GM12878 (cell line): ENCODE measurements at regions not wholly inside any gene's neighbourhood (a gene's known extent, or its start where the extent isn't known, plus 50 kb on each side); places are given as distances from the start of the nearest gene placed in this dataset.

ENCODE experiments used
- ATAC-seq: fragments of 200-7000 bp; cut with Tn5 transposase; 3 replicates; pipeline ENCODE4 v1.9.1; 2020; ENCODE audit warnings: mild to moderate bottlenecking, moderate library complexity
- BruUV-seq: library from RNA; stranded (reverse); fragments of 400-500 nt; replicated peaks from 2 replicates; lab custom pipeline; 2021; lab: Mats Ljungman, UMichigan
- CTCF ChIA-PET: fragments of 300-600 bp; sonication (Branson Sonifier 250); formaldehyde crosslinking; extraction: SDS; loops from one replicate; lab custom pipeline; 2021; ENCODE audit warnings: inconsistent platforms; lab: Yijun Ruan, JAX
- POLR2A ChIA-PET: fragments of 350-600 bp; formaldehyde crosslinking; extraction: SDS; loops from one replicate; lab custom pipeline; 2021; ENCODE audit warnings: inconsistent platforms; lab: Charles Lee
- RAD21 ChIA-PET: fragments of 300-600 bp; sonication (Branson Sonifier 250); formaldehyde crosslinking; loops from one replicate; lab custom pipeline; 2023; ENCODE audit warnings: antibody characterized with exemption; ENCODE audit not compliant: unreplicated experiment; lab: Charles Lee
- SMC1A ChIA-PET: fragments of 300-600 bp; sonication (Branson Sonifier 250); formaldehyde crosslinking; loops from one replicate; lab custom pipeline; 2023; ENCODE audit not compliant: unreplicated experiment, uncharacterized antibody; lab: Charles Lee
- DNase-seq: peaks from one replicate; pipeline ENCODE4 v3.0.0-alpha.2; 2011; ENCODE audit warnings: low read depth, low spot score
- FAIRE-seq: peaks from 3 replicates; lab custom pipeline; 2011; peaks lifted over from hg19 to GRCh38; lab: Jason Lieb, UNC
- H2AFZ ChIP-seq: 2 replicates; pipeline ENCODE4 v1.6.0; 2011; ENCODE audit warnings: low read depth, low read length, control low read depth; ENCODE audit not compliant: control insufficient read depth
- H3K27ac ChIP-seq: 2 replicates; pipeline ENCODE4 v1.5.1; 2011; ENCODE audit warnings: control low read depth; ENCODE audit not compliant: control insufficient read depth, insufficient read depth
- H3K27me3 ChIP-seq, 2 experiments: replicated peaks in 1 of 2; 2 replicates each; pipeline versions ENCODE4 v1.6.0 to v1.6.1; 2011; ENCODE audit warnings: low read length in 1 of 2; ENCODE audit not compliant: control insufficient read depth in 2 of 2, insufficient read depth in 2 of 2
- H3K36me3 ChIP-seq, 2 experiments: 2 replicates each; pipeline ENCODE4 v1.5.1; 2011; ENCODE audit warnings: low read length in 1 of 2; ENCODE audit not compliant: control insufficient read depth in 2 of 2, insufficient read depth in 2 of 2
- H3K4me1 ChIP-seq: 2 replicates; pipeline ENCODE4 v1.6.1; 2011; ENCODE audit warnings: mild to moderate bottlenecking, low read length, moderate library complexity, mixed read lengths; ENCODE audit not compliant: control insufficient read depth, insufficient read depth
- H3K4me2 ChIP-seq: 2 replicates; pipeline ENCODE4 v1.6.0; 2011; ENCODE audit warnings: control low read depth; ENCODE audit not compliant: control insufficient read depth, insufficient read depth
- H3K4me3 ChIP-seq: fragments of 200-600 bp; sonication (generic); 2 replicates; pipeline ENCODE4 v1.5.1; 2016
- H3K79me2 ChIP-seq: 2 replicates; pipeline ENCODE4 v1.6.0; 2011; ENCODE audit warnings: low read length; ENCODE audit not compliant: control insufficient read depth, insufficient read depth
- H3K9ac ChIP-seq: 2 replicates; pipeline ENCODE4 v1.8.0; 2011; ENCODE audit warnings: low read length, control low read depth, mixed read lengths; ENCODE audit not compliant: control insufficient read depth, insufficient read depth
- H3K9me3 ChIP-seq: replicated peaks from 3 replicates; pipeline ENCODE4 v1.5.1; 2011; ENCODE audit warnings: mild to moderate bottlenecking, low read length; ENCODE audit not compliant: control insufficient read depth, insufficient read depth
- H4K20me1 ChIP-seq: 2 replicates; pipeline ENCODE4 v1.6.0; 2011; ENCODE audit not compliant: control insufficient read depth, insufficient read depth
- CBX3 ChIP-seq: fragments of 200-600 bp; sonication (generic); IDR thresholded peaks from 2 replicates; pipeline ENCODE4 v1.6.1; 2016; ENCODE audit warnings: low read depth, borderline replicate concordance
- CHD1 ChIP-seq: IDR thresholded peaks from 2 replicates; pipeline ENCODE4 v1.6.1; 2012; ENCODE audit warnings: low read depth, low read length, improper control_type of control experiment
- HDGF ChIP-seq: fragments of 450-650 bp; IDR thresholded peaks from 2 replicates; pipeline ENCODE4 v1.6.1; 2016; ENCODE audit warnings: antibody characterized with exemption
- LARP7 ChIP-seq: fragments of 450-650 bp; IDR thresholded peaks from 2 replicates; pipeline ENCODE4 v1.6.1; 2017; ENCODE audit warnings: mild to moderate bottlenecking
- NFIC ChIP-seq: IDR thresholded peaks from 2 replicates; pipeline ENCODE4 v1.6.1; 2012; ENCODE audit warnings: low read depth, mild to moderate bottlenecking, inconsistent platforms, low read length, moderate library complexity
- NFYA ChIP-seq: IDR thresholded peaks from 2 replicates; pipeline ENCODE4 v1.6.1; 2011; ENCODE audit warnings: low read depth, mild to moderate bottlenecking, low read length, improper control_type of control experiment, borderline replicate concordance
- PAX5 ChIP-seq: IDR thresholded peaks from 2 replicates; pipeline ENCODE4 v1.6.1; 2011; ENCODE audit warnings: low read depth, low read length, borderline replicate concordance
- SMARCA5 ChIP-seq: fragments of 450-650 bp; IDR thresholded peaks from 2 replicates; pipeline ENCODE4 v1.6.1; 2017; ENCODE audit warnings: mild to moderate bottlenecking
- ZNF217 ChIP-seq: fragments of 450-650 bp; IDR thresholded peaks from 2 replicates; pipeline ENCODE4 v1.6.1; 2017; ENCODE audit warnings: antibody characterized with exemption, mild to moderate bottlenecking
- WGBS: methylation state at CpG from one replicate; pipeline ENCODE4 v1.1.6; 2016; ENCODE audit warnings: low lambda C conversion rate; ENCODE audit not compliant: insufficient replicate concordance, insufficient coverage; ENCODE audit errors: missing lambda C conversion rate; 5-methylcytosine and 5-hydroxymethylcytosine counted together
- in situ Hi-C: fragments of 300-500 bp; cut with MboI; formaldehyde crosslinking; loops from 9 replicates; pipeline ENCODE4 v1.14.3; 2018; ENCODE audit warnings: mixed read lengths
- intact Hi-C: fragments of 100-400 bp; cut with micrococcal nuclease; formaldehyde crosslinking; loops from one replicate; pipeline ENCODE4 v1.14.2; 2022; ENCODE audit not compliant: unreplicated experiment
- TF ChIP-seq, protein P1 (sequence below): IDR thresholded peaks from 2 replicates; pipeline ENCODE4 v1.6.1; 2012; ENCODE audit warnings: mild to moderate bottlenecking, low read depth, low read length
- TF ChIP-seq, protein P2 (sequence below): fragments of 450-650 bp; formaldehyde crosslinking; IDR thresholded peaks from 2 replicates; pipeline ENCODE4 v1.4.0; 2020; ENCODE audit warnings: mild to moderate bottlenecking, moderate library complexity
- TF ChIP-seq, protein P3 (sequence below): fragments of 450-650 bp; IDR thresholded peaks from 2 replicates; pipeline ENCODE4 v1.6.1; 2017; ENCODE audit warnings: mild to moderate bottlenecking, moderate library complexity
- TF ChIP-seq, protein P4 (sequence below): IDR thresholded peaks from 2 replicates; pipeline ENCODE4 v1.6.1; 2012; ENCODE audit warnings: low read length, inconsistent platforms

DNA sequence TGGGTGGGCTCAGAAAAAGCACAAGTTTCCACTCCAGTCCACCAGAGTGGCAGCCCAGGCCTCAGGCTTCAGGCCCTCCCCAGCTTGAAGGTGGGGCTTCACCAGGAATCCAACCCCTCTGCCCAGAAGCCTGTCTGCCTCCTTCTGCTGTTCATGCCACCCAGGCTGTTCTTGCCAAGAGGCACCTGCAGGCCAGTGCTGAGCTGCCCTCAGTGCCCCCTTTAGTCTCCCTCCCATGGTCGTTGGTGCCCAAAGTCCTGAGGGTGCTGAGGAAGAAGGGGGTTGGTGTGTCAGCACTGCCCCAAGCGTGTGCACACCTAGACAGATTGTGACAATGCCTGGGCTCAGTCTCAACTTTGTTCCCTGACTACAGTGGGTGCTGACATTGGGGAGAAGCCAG lies 475.3 kb downstream of the EPHA5 start:
- Histone ChIP-seq H3K4me3 (no peak overlapping the region), H3K79me2 (no peaks in the 10 kb centered on the region), H3K4me2 (no peak overlapping the region), H3K9me3 (no peaks in the 10 kb centered on the region), H3K27ac (no peak overlapping the region), H3K9ac (no peak overlapping the region), H2AFZ (no peak overlapping the region), H3K36me3 (no peaks in the 10 kb centered on the region), H3K27me3 (no peaks in the 10 kb centered on the region), H3K4me1 (no peaks in the 10 kb centered on the region), H4K20me1 (no peaks in the 10 kb centered on the region)
- ChIA-PET RAD21 (no interaction called here), CTCF (no interaction called here), POLR2A (no interaction called here), SMC1A (no interaction called here)
- in situ Hi-C loops = no loop called here
- intact Hi-C loops = no loop called here
- DNase-seq (no peak), ATAC-seq (no peak), FAIRE-seq (no peak)
- 0% methylated on average over 2 of the region's 2 CpGs for WGBS
- no TSS peak for BruUV-seq
- TF ChIP-seq ZNF217 (no peak), NFIC (no peak), SMARCA5 (no peak), PAX5 (no peak), HDGF (no peak), NFYA (no peak), CBX3 (no peak), CHD1 (no peak), LARP7 (no peak)
- TF ChIP-seq, protein P1, sequence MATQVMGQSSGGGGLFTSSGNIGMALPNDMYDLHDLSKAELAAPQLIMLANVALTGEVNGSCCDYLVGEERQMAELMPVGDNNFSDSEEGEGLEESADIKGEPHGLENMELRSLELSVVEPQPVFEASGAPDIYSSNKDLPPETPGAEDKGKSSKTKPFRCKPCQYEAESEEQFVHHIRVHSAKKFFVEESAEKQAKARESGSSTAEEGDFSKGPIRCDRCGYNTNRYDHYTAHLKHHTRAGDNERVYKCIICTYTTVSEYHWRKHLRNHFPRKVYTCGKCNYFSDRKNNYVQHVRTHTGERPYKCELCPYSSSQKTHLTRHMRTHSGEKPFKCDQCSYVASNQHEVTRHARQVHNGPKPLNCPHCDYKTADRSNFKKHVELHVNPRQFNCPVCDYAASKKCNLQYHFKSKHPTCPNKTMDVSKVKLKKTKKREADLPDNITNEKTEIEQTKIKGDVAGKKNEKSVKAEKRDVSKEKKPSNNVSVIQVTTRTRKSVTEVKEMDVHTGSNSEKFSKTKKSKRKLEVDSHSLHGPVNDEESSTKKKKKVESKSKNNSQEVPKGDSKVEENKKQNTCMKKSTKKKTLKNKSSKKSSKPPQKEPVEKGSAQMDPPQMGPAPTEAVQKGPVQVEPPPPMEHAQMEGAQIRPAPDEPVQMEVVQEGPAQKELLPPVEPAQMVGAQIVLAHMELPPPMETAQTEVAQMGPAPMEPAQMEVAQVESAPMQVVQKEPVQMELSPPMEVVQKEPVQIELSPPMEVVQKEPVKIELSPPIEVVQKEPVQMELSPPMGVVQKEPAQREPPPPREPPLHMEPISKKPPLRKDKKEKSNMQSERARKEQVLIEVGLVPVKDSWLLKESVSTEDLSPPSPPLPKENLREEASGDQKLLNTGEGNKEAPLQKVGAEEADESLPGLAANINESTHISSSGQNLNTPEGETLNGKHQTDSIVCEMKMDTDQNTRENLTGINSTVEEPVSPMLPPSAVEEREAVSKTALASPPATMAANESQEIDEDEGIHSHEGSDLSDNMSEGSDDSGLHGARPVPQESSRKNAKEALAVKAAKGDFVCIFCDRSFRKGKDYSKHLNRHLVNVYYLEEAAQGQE = no peak
- TF ChIP-seq, protein P2, sequence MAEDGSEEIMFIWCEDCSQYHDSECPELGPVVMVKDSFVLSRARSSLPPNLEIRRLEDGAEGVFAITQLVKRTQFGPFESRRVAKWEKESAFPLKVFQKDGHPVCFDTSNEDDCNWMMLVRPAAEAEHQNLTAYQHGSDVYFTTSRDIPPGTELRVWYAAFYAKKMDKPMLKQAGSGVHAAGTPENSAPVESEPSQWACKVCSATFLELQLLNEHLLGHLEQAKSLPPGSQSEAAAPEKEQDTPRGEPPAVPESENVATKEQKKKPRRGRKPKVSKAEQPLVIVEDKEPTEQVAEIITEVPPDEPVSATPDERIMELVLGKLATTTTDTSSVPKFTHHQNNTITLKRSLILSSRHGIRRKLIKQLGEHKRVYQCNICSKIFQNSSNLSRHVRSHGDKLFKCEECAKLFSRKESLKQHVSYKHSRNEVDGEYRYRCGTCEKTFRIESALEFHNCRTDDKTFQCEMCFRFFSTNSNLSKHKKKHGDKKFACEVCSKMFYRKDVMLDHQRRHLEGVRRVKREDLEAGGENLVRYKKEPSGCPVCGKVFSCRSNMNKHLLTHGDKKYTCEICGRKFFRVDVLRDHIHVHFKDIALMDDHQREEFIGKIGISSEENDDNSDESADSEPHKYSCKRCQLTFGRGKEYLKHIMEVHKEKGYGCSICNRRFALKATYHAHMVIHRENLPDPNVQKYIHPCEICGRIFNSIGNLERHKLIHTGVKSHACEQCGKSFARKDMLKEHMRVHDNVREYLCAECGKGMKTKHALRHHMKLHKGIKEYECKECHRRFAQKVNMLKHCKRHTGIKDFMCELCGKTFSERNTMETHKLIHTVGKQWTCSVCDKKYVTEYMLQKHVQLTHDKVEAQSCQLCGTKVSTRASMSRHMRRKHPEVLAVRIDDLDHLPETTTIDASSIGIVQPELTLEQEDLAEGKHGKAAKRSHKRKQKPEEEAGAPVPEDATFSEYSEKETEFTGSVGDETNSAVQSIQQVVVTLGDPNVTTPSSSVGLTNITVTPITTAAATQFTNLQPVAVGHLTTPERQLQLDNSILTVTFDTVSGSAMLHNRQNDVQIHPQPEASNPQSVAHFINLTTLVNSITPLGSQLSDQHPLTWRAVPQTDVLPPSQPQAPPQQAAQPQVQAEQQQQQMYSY (CRISPR knock-in tag) = no peak
- TF ChIP-seq, protein P3, sequence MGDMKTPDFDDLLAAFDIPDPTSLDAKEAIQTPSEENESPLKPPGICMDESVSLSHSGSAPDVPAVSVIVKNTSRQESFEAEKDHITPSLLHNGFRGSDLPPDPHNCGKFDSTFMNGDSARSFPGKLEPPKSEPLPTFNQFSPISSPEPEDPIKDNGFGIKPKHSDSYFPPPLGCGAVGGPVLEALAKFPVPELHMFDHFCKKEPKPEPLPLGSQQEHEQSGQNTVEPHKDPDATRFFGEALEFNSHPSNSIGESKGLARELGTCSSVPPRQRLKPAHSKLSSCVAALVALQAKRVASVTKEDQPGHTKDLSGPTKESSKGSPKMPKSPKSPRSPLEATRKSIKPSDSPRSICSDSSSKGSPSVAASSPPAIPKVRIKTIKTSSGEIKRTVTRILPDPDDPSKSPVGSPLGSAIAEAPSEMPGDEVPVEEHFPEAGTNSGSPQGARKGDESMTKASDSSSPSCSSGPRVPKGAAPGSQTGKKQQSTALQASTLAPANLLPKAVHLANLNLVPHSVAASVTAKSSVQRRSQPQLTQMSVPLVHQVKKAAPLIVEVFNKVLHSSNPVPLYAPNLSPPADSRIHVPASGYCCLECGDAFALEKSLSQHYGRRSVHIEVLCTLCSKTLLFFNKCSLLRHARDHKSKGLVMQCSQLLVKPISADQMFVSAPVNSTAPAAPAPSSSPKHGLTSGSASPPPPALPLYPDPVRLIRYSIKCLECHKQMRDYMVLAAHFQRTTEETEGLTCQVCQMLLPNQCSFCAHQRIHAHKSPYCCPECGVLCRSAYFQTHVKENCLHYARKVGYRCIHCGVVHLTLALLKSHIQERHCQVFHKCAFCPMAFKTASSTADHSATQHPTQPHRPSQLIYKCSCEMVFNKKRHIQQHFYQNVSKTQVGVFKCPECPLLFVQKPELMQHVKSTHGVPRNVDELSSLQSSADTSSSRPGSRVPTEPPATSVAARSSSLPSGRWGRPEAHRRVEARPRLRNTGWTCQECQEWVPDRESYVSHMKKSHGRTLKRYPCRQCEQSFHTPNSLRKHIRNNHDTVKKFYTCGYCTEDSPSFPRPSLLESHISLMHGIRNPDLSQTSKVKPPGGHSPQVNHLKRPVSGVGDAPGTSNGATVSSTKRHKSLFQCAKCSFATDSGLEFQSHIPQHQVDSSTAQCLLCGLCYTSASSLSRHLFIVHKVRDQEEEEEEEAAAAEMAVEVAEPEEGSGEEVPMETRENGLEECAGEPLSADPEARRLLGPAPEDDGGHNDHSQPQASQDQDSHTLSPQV = no peak
- TF ChIP-seq, protein P4, sequence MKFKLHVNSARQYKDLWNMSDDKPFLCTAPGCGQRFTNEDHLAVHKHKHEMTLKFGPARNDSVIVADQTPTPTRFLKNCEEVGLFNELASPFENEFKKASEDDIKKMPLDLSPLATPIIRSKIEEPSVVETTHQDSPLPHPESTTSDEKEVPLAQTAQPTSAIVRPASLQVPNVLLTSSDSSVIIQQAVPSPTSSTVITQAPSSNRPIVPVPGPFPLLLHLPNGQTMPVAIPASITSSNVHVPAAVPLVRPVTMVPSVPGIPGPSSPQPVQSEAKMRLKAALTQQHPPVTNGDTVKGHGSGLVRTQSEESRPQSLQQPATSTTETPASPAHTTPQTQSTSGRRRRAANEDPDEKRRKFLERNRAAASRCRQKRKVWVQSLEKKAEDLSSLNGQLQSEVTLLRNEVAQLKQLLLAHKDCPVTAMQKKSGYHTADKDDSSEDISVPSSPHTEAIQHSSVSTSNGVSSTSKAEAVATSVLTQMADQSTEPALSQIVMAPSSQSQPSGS = no peak
